H9 (cell line): ENCODE measurements at regions not wholly inside any gene's neighbourhood (a gene's known extent, or its start where the extent isn't known, plus 50 kb on each side); places are given as distances from the start of the nearest gene placed in this dataset.

Experiments
- DNase-seq: peaks from one replicate; pipeline ENCODE4 v3.0.0-alpha.2; 2017
- H2AFZ ChIP-seq: one replicate; pipeline ENCODE4 v1.6.1; 2013; ENCODE audit warnings: mild to moderate bottlenecking, low read length, control low read depth, moderate library complexity
- H2AK5ac ChIP-seq: 2 replicates; pipeline ENCODE4 v1.6.1; 2013; ENCODE audit warnings: low read length, control low read depth, mixed read lengths; ENCODE audit not compliant: insufficient read length
- H2BK120ac ChIP-seq: one replicate; pipeline ENCODE4 v1.6.1; 2013; ENCODE audit warnings: low read depth, mild to moderate bottlenecking, low read length, control low read depth, inconsistent platforms; ENCODE audit not compliant: poor library complexity, severe bottlenecking
- H2BK12ac ChIP-seq: 2 replicates; pipeline ENCODE4 v1.6.1; 2013; ENCODE audit warnings: low read length, control low read depth, mixed read lengths, low read depth; ENCODE audit not compliant: insufficient read length
- H2BK15ac ChIP-seq: 2 replicates; pipeline ENCODE4 v1.6.1; 2013; ENCODE audit warnings: low read depth, low read length, control low read depth
- H2BK20ac ChIP-seq: one replicate; pipeline ENCODE4 v1.6.1; 2013; ENCODE audit warnings: low read depth, mild to moderate bottlenecking, low read length, control low read depth, inconsistent platforms; ENCODE audit not compliant: poor library complexity, severe bottlenecking
- H2BK5ac ChIP-seq: 2 replicates; pipeline ENCODE4 v1.6.1; 2013; ENCODE audit warnings: low read length, control low read depth, mixed read lengths; ENCODE audit not compliant: insufficient read length
- H3K14ac ChIP-seq: 2 replicates; pipeline ENCODE4 v1.6.1; 2013; ENCODE audit warnings: low read length, control low read depth; ENCODE audit not compliant: insufficient read depth
- H3K18ac ChIP-seq: 2 replicates; pipeline ENCODE4 v1.6.1; 2013; ENCODE audit warnings: low read depth, mild to moderate bottlenecking, mixed read lengths, low read length, control low read depth; ENCODE audit not compliant: insufficient read length
- H3K23ac ChIP-seq: 2 replicates; pipeline ENCODE4 v1.6.1; 2013; ENCODE audit warnings: low read length, control low read depth, mixed read lengths, low read depth; ENCODE audit not compliant: insufficient read length
- H3K23me2 ChIP-seq: 2 replicates; pipeline ENCODE4 v1.6.1; 2013; ENCODE audit warnings: low read depth, mild to moderate bottlenecking, mixed read lengths, low read length, control low read depth; ENCODE audit not compliant: insufficient read length, poor library complexity, severe bottlenecking
- H3K27ac ChIP-seq: 2 replicates; pipeline ENCODE4 v1.5.1; 2013; ENCODE audit warnings: low read length, control low read depth, mixed read lengths, low read depth; ENCODE audit not compliant: insufficient read length
- H3K27me3 ChIP-seq: 2 replicates; pipeline ENCODE4 v1.6.1; 2013; ENCODE audit warnings: low read length, control low read depth, inconsistent platforms; ENCODE audit not compliant: insufficient read depth
- H3K4ac ChIP-seq: 2 replicates; pipeline ENCODE4 v1.6.1; 2013; ENCODE audit warnings: low read depth, mild to moderate bottlenecking, control low read depth, inconsistent platforms, low read length, moderate library complexity
- H3K4me1 ChIP-seq: 2 replicates; pipeline ENCODE4 v1.6.1; 2013; ENCODE audit warnings: low read length, control low read depth, inconsistent platforms; ENCODE audit not compliant: insufficient read depth
- H3K4me2 ChIP-seq: 2 replicates; pipeline ENCODE4 v1.6.1; 2013; ENCODE audit warnings: low read length, control low read depth, mixed read lengths; ENCODE audit not compliant: insufficient read length, insufficient read depth
- H3K56ac ChIP-seq: 2 replicates; pipeline ENCODE4 v1.6.1; 2013; ENCODE audit warnings: low read depth, mild to moderate bottlenecking, mixed read lengths, low read length, control low read depth; ENCODE audit not compliant: insufficient read length
- H3K79me1 ChIP-seq: 2 replicates; pipeline ENCODE4 v1.6.1; 2013; ENCODE audit warnings: low read depth, mild to moderate bottlenecking, moderate library complexity, low read length, control low read depth, inconsistent platforms; ENCODE audit not compliant: insufficient read depth, poor library complexity, severe bottlenecking
- H3K79me2 ChIP-seq: 2 replicates; pipeline ENCODE4 v1.6.1; 2013; ENCODE audit warnings: low read length, control low read depth, inconsistent platforms; ENCODE audit not compliant: insufficient read depth
- H3K9ac ChIP-seq: 2 replicates; pipeline ENCODE4 v1.6.1; 2013; ENCODE audit warnings: low read length, control low read depth, mixed read lengths; ENCODE audit not compliant: insufficient read length; ENCODE audit errors: extremely low read depth
- H3K9me3 ChIP-seq: one replicate; pipeline ENCODE4 v1.6.1; 2013; ENCODE audit warnings: low read depth, low read length, inconsistent platforms; ENCODE audit not compliant: control insufficient read depth
- H3T11ph ChIP-seq: one replicate; pipeline ENCODE4 v1.6.1; 2013; ENCODE audit warnings: mild to moderate bottlenecking, low read length, control low read depth, inconsistent platforms
- H4K20me1 ChIP-seq: one replicate; pipeline ENCODE4 v1.6.1; 2013; ENCODE audit not compliant: control insufficient read depth, insufficient read length, insufficient read depth
- H4K5ac ChIP-seq: 2 replicates; pipeline ENCODE4 v1.6.1; 2013; ENCODE audit warnings: low read depth, mild to moderate bottlenecking, mixed read lengths, low read length, control low read depth; ENCODE audit not compliant: insufficient read length
- H4K8ac ChIP-seq: replicated peaks from 2 replicates; pipeline ENCODE4 v1.6.1; 2013; ENCODE audit warnings: low read length, control low read depth, mixed read lengths, low read depth; ENCODE audit not compliant: insufficient read length
- H4K91ac ChIP-seq: 2 replicates; pipeline ENCODE4 v1.6.1; 2013; ENCODE audit warnings: low read depth, mild to moderate bottlenecking, moderate library complexity, mixed read lengths, low read length, control low read depth; ENCODE audit not compliant: insufficient read length
- H3K27ac Mint-ChIP-seq, 3 experiments: 2 replicates in 2 of 3; 3 replicates in 1 of 3; pipeline ENCODE4 v1.8.0; 2020 to 2021; ENCODE audit warnings: mixed read lengths in 3 of 3, mild to moderate bottlenecking in 1 of 3, moderate library complexity in 1 of 3
- H3K27me3 Mint-ChIP-seq: 2 replicates; pipeline ENCODE4 v1.8.0; 2021; ENCODE audit warnings: low read depth, mild to moderate bottlenecking, moderate library complexity, mixed read lengths
- H3K36me3 Mint-ChIP-seq, 3 experiments: 2 replicates in 2 of 3; 3 replicates in 1 of 3; pipeline ENCODE4 v1.8.0; 2020 to 2021; ENCODE audit warnings: low read depth in 3 of 3, mixed read lengths in 3 of 3; ENCODE audit not compliant: insufficient read depth in 1 of 3
- H3K4me1 Mint-ChIP-seq, 2 experiments: 2 replicates each; pipeline ENCODE4 v1.8.0; 2020; ENCODE audit warnings: mixed read lengths in 2 of 2
- H3K4me3 Mint-ChIP-seq, 2 experiments: 2 replicates in 1 of 2; 3 replicates in 1 of 2; pipeline ENCODE4 v1.8.0; 2020 to 2021; ENCODE audit warnings: mild to moderate bottlenecking in 2 of 2, mixed read lengths in 2 of 2, moderate library complexity in 1 of 2
- H3K9me3 Mint-ChIP-seq, 2 experiments: 2 replicates in 1 of 2; 3 replicates in 1 of 2; pipeline ENCODE4 v1.8.0; 2020; ENCODE audit warnings: mild to moderate bottlenecking in 2 of 2, mixed read lengths in 2 of 2, moderate library complexity in 1 of 2
- CTCF ChIP-seq: fragments of 200-600 bp; sonication (generic); conservative IDR thresholded peaks from 3 replicates; pipeline ENCODE4 v1.8.0; 2021; ENCODE audit warnings: antibody characterized with exemption, mild to moderate bottlenecking
- WGBS: extraction: QIAGEN DNeasy Blood & Tissue Kit; methylation state at CpG from one replicate; pipeline ENCODE4 v1.1.7; 2013; ENCODE audit warnings: missing lambda C conversion rate, low lambda C conversion rate, mixed read lengths; ENCODE audit not compliant: insufficient read length; ENCODE audit errors: extremely low coverage; 5-methylcytosine and 5-hydroxymethylcytosine counted together

GRCh38 chr14:86166541-86166940 lies 636.6 kb downstream of the FLRT2 start:
- no peak overlapping the region for H2AFZ ChIP-seq
- no peak overlapping the region for H2BK20ac ChIP-seq
- H3K4me1 ChIP-seq: no peaks in the 10 kb centered on the region
- no peaks in the 10 kb centered on the region for H3K9me3 ChIP-seq
- TF ChIP-seq CTCF: no peak
- no peak overlapping the region for H4K91ac ChIP-seq
- no peak overlapping the region for H3T11ph ChIP-seq
- H3K56ac ChIP-seq: no peak overlapping the region
- Mint-ChIP-seq H3K4me3 (no peak overlapping the region), H3K9me3 (no peaks in the 10 kb centered on the region; a peak in 2 of 5 replicates), H3K4me1 (no peaks in the 10 kb centered on the region), H3K36me3 (no peaks in the 10 kb centered on the region), H3K27ac (no peak overlapping the region), H3K27me3 (no peaks in the 10 kb centered on the region)
- no peaks in the 10 kb centered on the region for H3K27me3 ChIP-seq
- no peak overlapping the region for H3K4ac ChIP-seq
- H2AK5ac ChIP-seq: no peak overlapping the region
- H2BK12ac ChIP-seq: no peak overlapping the region
- DNase-seq: no peak
- H3K79me2 ChIP-seq: no peaks in the 10 kb centered on the region
- no peak overlapping the region for H3K23ac ChIP-seq
- no peaks in the 10 kb centered on the region for H3K23me2 ChIP-seq
- H3K9ac ChIP-seq: no peak overlapping the region
- no peak overlapping the region for H2BK15ac ChIP-seq
- WGBS: no CpG with 5 or more reads among the region's 2 CpGs
- H3K14ac ChIP-seq: no peak overlapping the region
- no peaks in the 10 kb centered on the region for H3K79me1 ChIP-seq
- H2BK120ac ChIP-seq: no peak overlapping the region
- no peak overlapping the region for H4K5ac ChIP-seq
- no peak overlapping the region for H3K27ac ChIP-seq
- no peak overlapping the region for H3K4me2 ChIP-seq
- H4K8ac ChIP-seq: no peak overlapping the region
- no peaks in the 10 kb centered on the region for H4K20me1 ChIP-seq
- H2BK5ac ChIP-seq: no peak overlapping the region
- no peak overlapping the region for H3K18ac ChIP-seq
